HCT116 (cell line): ENCODE measurements at regions not wholly inside any gene's neighbourhood (a gene's known extent, or its start where the extent isn't known, plus 50 kb on each side); places are given as distances from the start of the nearest gene placed in this dataset.

Experiments used
- ATAC-seq: fragments of 200-7000 bp; cut with Tn5 transposase; 2 replicates; pipeline ENCODE4 v1.9.1; 2020; ENCODE audit warnings: mild to moderate bottlenecking, moderate library complexity
- BruUV-seq: library from RNA; stranded (reverse); fragments of 400-500 nt; replicated peaks from 2 replicates; lab custom pipeline; 2021; lab: Mats Ljungman, UMichigan
- CTCF ChIA-PET: fragments of 300-600 bp; sonication (Branson Sonifier 250); formaldehyde crosslinking; loops from one replicate; lab custom pipeline; 2021; ENCODE audit warnings: antibody characterized with exemption; lab: Charles Lee
- POLR2A ChIA-PET: fragments of 300-600, 350-600 bp; sonication (Branson Sonifier 250); formaldehyde crosslinking; loops from one replicate; lab custom pipeline; 2021; ENCODE audit warnings: antibody characterized with exemption; lab: Charles Lee
- RAD21 ChIA-PET, 2 experiments: fragments of 300-600 bp; sonication (Branson Sonifier 250); formaldehyde crosslinking; loops; one replicate each; lab custom pipeline; 2023; ENCODE audit warnings: low total read pairs in 2 of 2; ENCODE audit not compliant: uncharacterized antibody in 2 of 2, unreplicated experiment in 2 of 2, low non-redundant PET in 1 of 2; lab: Charles Lee
- DNase-seq: peaks from one replicate; pipeline ENCODE4 v3.0.0-alpha.2; 2010; ENCODE audit warnings: low read depth, low spot score
- H2AFZ ChIP-seq: fragments of 200-600 bp; shearing (Covaris generic), sonication (generic); 2 replicates; pipeline ENCODE4 v1.6.1; 2017; ENCODE audit warnings: low read depth, mixed run types, mixed read lengths, antibody characterized with exemption, low read length; ENCODE audit not compliant: poor library complexity, severe bottlenecking
- H3K27ac ChIP-seq: 2 replicates; pipeline ENCODE4 v1.5.1; 2012; ENCODE audit warnings: low read depth, low read length
- H3K27me3 ChIP-seq: fragments of 200-600 bp; sonication (generic); 2 replicates; pipeline ENCODE4 v1.6.1; 2016; ENCODE audit warnings: mixed run types, low read length, mixed read lengths; ENCODE audit not compliant: insufficient read depth
- H3K36me3 ChIP-seq, 2 experiments: fragments of 200-500 bp in 1 of 2; fragments of 200-600 bp in 1 of 2; sonication (Bioruptor generic) in 1 of 2; sonication (generic) in 1 of 2; 2 replicates each; pipeline versions ENCODE4 v1.5.1 to v1.6.1; 2014 to 2016; ENCODE audit warnings: low read length in 2 of 2, inconsistent platforms in 1 of 2, mixed read lengths in 1 of 2, mixed run types in 1 of 2; ENCODE audit not compliant: insufficient read depth in 2 of 2, control insufficient read depth in 1 of 2
- H3K4me1 ChIP-seq, 2 experiments: fragments of 200-600 bp in 1 of 2; sonication (generic) in 1 of 2; 2 replicates each; pipeline versions ENCODE4 v1.5.1 to v1.6.1; 2012 to 2017; ENCODE audit warnings: low read length in 2 of 2, inconsistent platforms in 1 of 2, mild to moderate bottlenecking in 1 of 2, mixed read lengths in 1 of 2, mixed run types in 1 of 2, moderate library complexity in 1 of 2; ENCODE audit not compliant: insufficient read depth in 2 of 2, control insufficient read depth in 1 of 2
- H3K4me2 ChIP-seq: fragments of 200-600 bp; sonication (generic); 2 replicates; pipeline ENCODE4 v1.6.1; 2017; ENCODE audit warnings: mixed run types, low read length, mixed read lengths
- H3K4me3 ChIP-seq, 2 experiments: fragments of 200-600 bp in 1 of 2; sonication (generic) in 1 of 2; replicated peaks in 1 of 2; 2 replicates each; pipeline ENCODE4 v1.5.1; 2011 to 2016; ENCODE audit warnings: low read length in 2 of 2, control low read depth in 1 of 2, low read depth in 1 of 2, mild to moderate bottlenecking in 1 of 2, mixed read lengths in 1 of 2, mixed run types in 1 of 2
- H3K79me2 ChIP-seq: fragments of 200-600 bp; sonication (generic); 2 replicates; pipeline ENCODE4 v1.6.1; 2017; ENCODE audit warnings: mild to moderate bottlenecking, mixed run types, low read length, moderate library complexity, mixed read lengths; ENCODE audit not compliant: insufficient read depth
- H3K9ac ChIP-seq: fragments of 200-600 bp; sonication (generic); 2 replicates; pipeline ENCODE4 v1.6.1; 2016; ENCODE audit warnings: low read length, mixed read lengths
- H3K9me2 ChIP-seq: fragments of 200-600 bp; sonication (generic), shearing (Covaris generic); 2 replicates; pipeline ENCODE4 v1.6.1; 2017; ENCODE audit warnings: mixed run types, mild to moderate bottlenecking, moderate library complexity; ENCODE audit not compliant: insufficient read depth
- H3K9me3 ChIP-seq, 2 experiments: fragments of 200-500 bp in 1 of 2; fragments of 200-600 bp in 1 of 2; sonication (Bioruptor generic) in 1 of 2; sonication (generic) in 1 of 2; 2 replicates each; pipeline ENCODE4 v1.6.1; 2014 to 2017; ENCODE audit warnings: low read length in 2 of 2, mixed read lengths in 2 of 2, inconsistent platforms in 1 of 2, low read depth in 1 of 2, mild to moderate bottlenecking in 1 of 2, mixed run types in 1 of 2, moderate library complexity in 1 of 2; ENCODE audit not compliant: control insufficient read depth in 1 of 2, insufficient read depth in 1 of 2
- H4K20me1 ChIP-seq: fragments of 200-600 bp; sonication (generic), shearing (Covaris generic); 2 replicates; pipeline ENCODE4 v1.6.1; 2017; ENCODE audit warnings: mixed run types, mild to moderate bottlenecking, moderate library complexity; ENCODE audit not compliant: insufficient read depth
- ATF3 ChIP-seq: IDR thresholded peaks from 2 replicates; pipeline ENCODE4 v1.6.1; 2012
- EGR1 ChIP-seq: IDR thresholded peaks from 2 replicates; pipeline ENCODE4 v1.6.1; 2012; ENCODE audit warnings: low read depth
- ELF1 ChIP-seq: IDR thresholded peaks from 2 replicates; pipeline ENCODE4 v1.6.1; 2012; ENCODE audit warnings: low read depth, borderline replicate concordance
- EZH2 ChIP-seq: fragments of 200-600 bp; sonication (generic); IDR thresholded peaks from 2 replicates; pipeline ENCODE4 v1.6.1; 2017; ENCODE audit warnings: antibody characterized with exemption, mixed run types
- EZH2phosphoT487 ChIP-seq: fragments of 200-600 bp; IDR thresholded peaks from 2 replicates; pipeline ENCODE4 v1.6.1; 2018; ENCODE audit warnings: antibody characterized with exemption, borderline replicate concordance
- FOSL1 ChIP-seq: IDR thresholded peaks from 2 replicates; pipeline ENCODE4 v1.6.1; 2012; ENCODE audit warnings: low read depth
- SRF ChIP-seq: IDR thresholded peaks from 2 replicates; pipeline ENCODE4 v1.6.1; 2012; ENCODE audit warnings: low read depth
- TCF7L2 ChIP-seq: IDR thresholded peaks from 2 replicates; pipeline ENCODE4 v1.7.0; 2011; ENCODE audit warnings: borderline replicate concordance, inconsistent platforms; ENCODE audit not compliant: insufficient read depth, insufficient read length; ENCODE audit errors: extremely low read depth
- ZBTB33 ChIP-seq: IDR thresholded peaks from 2 replicates; pipeline ENCODE4 v1.6.1; 2011; ENCODE audit warnings: mild to moderate bottlenecking, low read length, moderate library complexity; ENCODE audit not compliant: insufficient replicate concordance; ENCODE audit errors: extremely low read depth
- ZFX ChIP-seq: fragments of 450-650 bp; IDR thresholded peaks from 2 replicates; pipeline ENCODE4 v1.6.1; 2017
- ZNF274 ChIP-seq: fragments of 200-500 bp; sonication (Bioruptor generic); IDR thresholded peaks from 2 replicates; pipeline ENCODE4 v1.6.1; 2014; ENCODE audit warnings: mild to moderate bottlenecking, low read depth, low read length, inconsistent platforms
- intact Hi-C: fragments of 100-400 bp; cut with micrococcal nuclease; formaldehyde crosslinking; loops from 2 replicates; pipeline ENCODE4 v1.10.0; 2022
- TF ChIP-seq, protein P1 (sequence below), 3 experiments: fragments of 200-600 bp in 1 of 3; sonication (generic) in 1 of 3; IDR thresholded peaks in 2 of 3; conservative IDR thresholded peaks in 1 of 3; 2 replicates each; pipeline ENCODE4 v1.5.1; 2012 to 2017; ENCODE audit warnings: low read depth in 2 of 3, low read length in 2 of 3, antibody characterized with exemption in 1 of 3, borderline replicate concordance in 1 of 3, control low read depth in 1 of 3, mild to moderate bottlenecking in 1 of 3, mixed read lengths in 1 of 3, mixed run types in 1 of 3, moderate library complexity in 1 of 3; ENCODE audit not compliant: insufficient read depth in 1 of 3

DNA sequence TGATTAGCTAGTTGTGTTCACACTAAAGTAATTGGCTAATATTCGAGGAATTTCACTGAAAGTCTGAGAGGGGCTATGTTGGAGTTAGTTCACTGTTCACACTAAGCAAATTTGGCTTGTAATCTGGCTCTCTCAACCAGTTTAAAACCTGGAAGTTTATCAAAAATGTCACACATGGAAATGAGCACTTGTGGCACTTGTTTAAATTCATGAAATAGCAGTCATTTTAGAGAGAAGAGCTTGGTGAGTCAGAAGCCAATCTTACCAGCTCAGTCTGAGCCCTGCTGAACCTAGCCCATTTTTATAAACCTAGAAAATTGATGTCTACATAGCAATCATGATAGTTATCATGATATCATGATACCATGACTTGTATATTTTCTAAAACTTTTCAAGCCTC lies 90.7 kb upstream of the JADE1 start:
- Histone ChIP-seq H3K4me3 (no peak overlapping the region), H2AFZ (no peak overlapping the region), H3K79me2 (no peaks in the 10 kb centered on the region), H3K9ac (no peak overlapping the region), H3K9me3 (no peaks in the 10 kb centered on the region), H3K36me3 (no peaks in the 10 kb centered on the region), H3K4me2 (no peak overlapping the region), H3K4me1 (no peaks in the 10 kb centered on the region), H3K9me2 (no peaks in the 10 kb centered on the region), H3K27ac (no peak overlapping the region), H3K27me3 (no peaks in the 10 kb centered on the region), H4K20me1 (no peaks in the 10 kb centered on the region)
- TF ChIP-seq, protein P1, sequence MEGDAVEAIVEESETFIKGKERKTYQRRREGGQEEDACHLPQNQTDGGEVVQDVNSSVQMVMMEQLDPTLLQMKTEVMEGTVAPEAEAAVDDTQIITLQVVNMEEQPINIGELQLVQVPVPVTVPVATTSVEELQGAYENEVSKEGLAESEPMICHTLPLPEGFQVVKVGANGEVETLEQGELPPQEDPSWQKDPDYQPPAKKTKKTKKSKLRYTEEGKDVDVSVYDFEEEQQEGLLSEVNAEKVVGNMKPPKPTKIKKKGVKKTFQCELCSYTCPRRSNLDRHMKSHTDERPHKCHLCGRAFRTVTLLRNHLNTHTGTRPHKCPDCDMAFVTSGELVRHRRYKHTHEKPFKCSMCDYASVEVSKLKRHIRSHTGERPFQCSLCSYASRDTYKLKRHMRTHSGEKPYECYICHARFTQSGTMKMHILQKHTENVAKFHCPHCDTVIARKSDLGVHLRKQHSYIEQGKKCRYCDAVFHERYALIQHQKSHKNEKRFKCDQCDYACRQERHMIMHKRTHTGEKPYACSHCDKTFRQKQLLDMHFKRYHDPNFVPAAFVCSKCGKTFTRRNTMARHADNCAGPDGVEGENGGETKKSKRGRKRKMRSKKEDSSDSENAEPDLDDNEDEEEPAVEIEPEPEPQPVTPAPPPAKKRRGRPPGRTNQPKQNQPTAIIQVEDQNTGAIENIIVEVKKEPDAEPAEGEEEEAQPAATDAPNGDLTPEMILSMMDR (IDR thresholded peaks at IDR 0.05 in 2 of 3, conservative IDR thresholded peaks at IDR 0.05 in 1 of 3; ENCODE audit: borderline replicate concordance in 1 of 3, insufficient read depth in 1 of 3, low read depth in 2 of 3, low read length in 2 of 3), result no peak
- TF ChIP-seq ZBTB33 (no peak), FOSL1 (no peak), EZH2 (no peak), EGR1 (no peak), EZH2phosphoT487 (no peak), ATF3 (no peak), TCF7L2 (no peak), ELF1 (no peak), SRF (no peak), ZNF274 (no peak), ZFX (no peak)
- intact Hi-C loops, result no loop called here
- no TSS peak for BruUV-seq
- ChIA-PET RAD21 (no interaction called here), POLR2A (no interaction called here), CTCF (no interaction called here)
- DNase-seq (no peak), ATAC-seq (no peak)
